Osteoblast (primary cell): ENCODE measurements at regions not wholly inside any gene's neighbourhood (a gene's known extent, or its start where the extent isn't known, plus 50 kb on each side); places are given as distances from the start of the nearest gene placed in this dataset.

Experiments used
- DNase-seq: peaks from one replicate; pipeline ENCODE4 v3.0.0; 2011; ENCODE audit warnings: low spot score, mixed read lengths; ENCODE audit not compliant: insufficient read length; ENCODE audit errors: missing footprints
- H2AFZ ChIP-seq: 2 replicates; pipeline ENCODE4 v1.6.0; 2011; ENCODE audit warnings: mild to moderate bottlenecking, low read length
- H3K27ac ChIP-seq: 2 replicates; pipeline ENCODE4 v1.5.1; 2011; ENCODE audit warnings: mild to moderate bottlenecking, low read depth, low read length, moderate library complexity
- H3K27me3 ChIP-seq: 2 replicates; pipeline ENCODE4 v1.6.0; 2012; ENCODE audit warnings: mild to moderate bottlenecking, control low read depth, inconsistent platforms, low read length, moderate library complexity; ENCODE audit not compliant: insufficient read depth
- H3K36me3 ChIP-seq: 2 replicates; pipeline ENCODE4 v1.5.1; 2011; ENCODE audit warnings: mild to moderate bottlenecking, low read length, control low read depth, moderate library complexity; ENCODE audit not compliant: insufficient read depth
- H3K4me1 ChIP-seq: 2 replicates; pipeline ENCODE4 v1.5.1; 2011; ENCODE audit warnings: mild to moderate bottlenecking, low read length, control low read depth, moderate library complexity; ENCODE audit not compliant: insufficient read depth
- H3K4me2 ChIP-seq: 2 replicates; pipeline ENCODE4 v1.6.0; 2011; ENCODE audit warnings: mild to moderate bottlenecking, low read length; ENCODE audit not compliant: insufficient read depth
- H3K4me3 ChIP-seq: fragments of 200-600 bp; sonication (generic); 3 replicates; pipeline ENCODE4 v1.5.1; 2012; ENCODE audit warnings: mild to moderate bottlenecking, low read length, inconsistent platforms; ENCODE audit not compliant: insufficient read depth
- H3K79me2 ChIP-seq: 2 replicates; pipeline ENCODE4 v1.6.0; 2012; ENCODE audit warnings: mild to moderate bottlenecking, low read length, control low read depth, inconsistent platforms; ENCODE audit not compliant: insufficient read depth
- H3K9me3 ChIP-seq: 2 replicates; pipeline ENCODE4 v1.5.1; 2011; ENCODE audit warnings: low read depth, low read length, control low read depth
- H4K20me1 ChIP-seq: 2 replicates; pipeline ENCODE4 v1.6.0; 2012; ENCODE audit warnings: mild to moderate bottlenecking, low read length, control low read depth; ENCODE audit not compliant: insufficient read depth
- CTCF ChIP-seq: IDR thresholded peaks from 2 replicates; pipeline ENCODE4 v1.5.1; 2011; ENCODE audit warnings: mild to moderate bottlenecking, low read depth, low read length, moderate library complexity; ENCODE audit errors: extremely low read depth

- Histone ChIP-seq H4K20me1 (no peaks in the 10 kb centered on the region), H3K4me2 (no peak overlapping the region), H3K36me3 (no peaks in the 10 kb centered on the region), H3K4me1 (peaks cover 13% of the 10 kb centered on the region), H3K27ac (no peak overlapping the region), H3K4me3 (no peak overlapping the region), H3K27me3 (no peaks in the 10 kb centered on the region), H2AFZ (no peak overlapping the region), H3K9me3 (peaks cover 3% of the 10 kb centered on the region), H3K79me2 (no peaks in the 10 kb centered on the region)
- no peak for DNase-seq
- no peak for TF ChIP-seq CTCF
These were observed 107.9 kb upstream of the NDUFV2 start for GRCh38 chr18:8994603-8995002.

GRCh38 chr18:8995096-8995495, 107.4 kb upstream of the NDUFV2 start:
- TF ChIP-seq CTCF = no peak
- H3K27ac ChIP-seq = no peak overlapping the region
- no peak overlapping the region for H3K4me2 ChIP-seq
- peaks cover 3% of the 10 kb centered on the region for H3K9me3 ChIP-seq
- DNase-seq = no peak
- H3K4me3 ChIP-seq = no peak overlapping the region
- no peaks in the 10 kb centered on the region for H4K20me1 ChIP-seq
- no peaks in the 10 kb centered on the region for H3K27me3 ChIP-seq
- no peak overlapping the region for H2AFZ ChIP-seq
- no peaks in the 10 kb centered on the region for H3K36me3 ChIP-seq
- no peaks in the 10 kb centered on the region for H3K79me2 ChIP-seq
- H3K4me1 ChIP-seq = peaks cover 13% of the 10 kb centered on the region

- Histone ChIP-seq H3K4me1 (peaks cover 15% of the 10 kb centered on the region), H3K4me3 (no peak overlapping the region), H2AFZ (no peak overlapping the region), H3K9me3 (peaks cover 3% of the 10 kb centered on the region), H3K4me2 (no peak overlapping the region), H3K27ac (no peak overlapping the region), H3K36me3 (no peaks in the 10 kb centered on the region), H3K27me3 (no peaks in the 10 kb centered on the region), H4K20me1 (no peaks in the 10 kb centered on the region), H3K79me2 (no peaks in the 10 kb centered on the region)
- no peak for TF ChIP-seq CTCF
- DNase-seq = no peak
These were observed 105.6 kb upstream of the NDUFV2 start for GRCh38 chr18:8996771-8997432.

GRCh38 chr18:8997634-8998033, 104.9 kb upstream of the NDUFV2 start:
- peaks cover 3% of the 10 kb centered on the region for H3K9me3 ChIP-seq
- H3K27me3 ChIP-seq = no peaks in the 10 kb centered on the region
- H3K27ac ChIP-seq = no peak overlapping the region
- no peak overlapping the region for H2AFZ ChIP-seq
- no peaks in the 10 kb centered on the region for H4K20me1 ChIP-seq
- H3K79me2 ChIP-seq = no peaks in the 10 kb centered on the region
- no peak for DNase-seq
- H3K4me1 ChIP-seq = peaks cover 15% of the 10 kb centered on the region
- no peak overlapping the region for H3K4me2 ChIP-seq
- TF ChIP-seq CTCF = no peak
- H3K4me3 ChIP-seq = no peak overlapping the region
- no peaks in the 10 kb centered on the region for H3K36me3 ChIP-seq
